22Rv1 (cell line): ENCODE measurements at regions not wholly inside any gene's neighbourhood (a gene's known extent, or its start where the extent isn't known, plus 50 kb on each side); places are given as distances from the start of the nearest gene placed in this dataset.
"Not testable (repeated sequence)": the region's sequence is repeated elsewhere in the genome, so short reads cannot be mapped to it uniquely, and the experiment has no call there.

Source experiments
- H3K27ac ChIP-seq: fragments of 450-650 bp; 2 replicates; pipeline ENCODE4 v1.5.1; 2017
- ZFX ChIP-seq: fragments of 450-650 bp; IDR thresholded peaks from 2 replicates; pipeline ENCODE4 v1.6.1; 2017; ENCODE audit warnings: antibody characterized with exemption, borderline replicate concordance
- TF ChIP-seq, protein P1 (sequence below): fragments of 450-650 bp; IDR thresholded peaks from 2 replicates; pipeline ENCODE4 v1.5.1; 2017; ENCODE audit warnings: mild to moderate bottlenecking

DNA sequence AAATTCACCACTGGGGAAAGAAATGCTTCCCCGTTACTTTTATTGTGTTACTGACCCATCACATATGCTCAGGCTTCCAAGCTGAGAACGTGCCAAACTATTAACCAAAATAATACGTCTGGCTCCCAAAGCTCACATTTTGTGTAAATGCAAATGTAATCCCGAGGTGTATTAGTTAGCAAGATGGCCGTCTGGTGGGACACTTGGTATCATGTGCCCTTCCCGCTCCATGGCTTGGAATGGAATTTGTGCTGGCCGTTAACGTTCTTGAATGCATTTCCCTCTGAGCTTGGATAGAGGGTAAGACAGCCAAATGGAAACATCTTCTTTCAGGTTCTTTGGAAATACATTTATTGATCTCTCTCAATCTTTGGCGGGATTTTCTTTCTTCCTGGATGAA lies 105.0 kb downstream of the MFAP3L start:
- TF ChIP-seq, protein P1, sequence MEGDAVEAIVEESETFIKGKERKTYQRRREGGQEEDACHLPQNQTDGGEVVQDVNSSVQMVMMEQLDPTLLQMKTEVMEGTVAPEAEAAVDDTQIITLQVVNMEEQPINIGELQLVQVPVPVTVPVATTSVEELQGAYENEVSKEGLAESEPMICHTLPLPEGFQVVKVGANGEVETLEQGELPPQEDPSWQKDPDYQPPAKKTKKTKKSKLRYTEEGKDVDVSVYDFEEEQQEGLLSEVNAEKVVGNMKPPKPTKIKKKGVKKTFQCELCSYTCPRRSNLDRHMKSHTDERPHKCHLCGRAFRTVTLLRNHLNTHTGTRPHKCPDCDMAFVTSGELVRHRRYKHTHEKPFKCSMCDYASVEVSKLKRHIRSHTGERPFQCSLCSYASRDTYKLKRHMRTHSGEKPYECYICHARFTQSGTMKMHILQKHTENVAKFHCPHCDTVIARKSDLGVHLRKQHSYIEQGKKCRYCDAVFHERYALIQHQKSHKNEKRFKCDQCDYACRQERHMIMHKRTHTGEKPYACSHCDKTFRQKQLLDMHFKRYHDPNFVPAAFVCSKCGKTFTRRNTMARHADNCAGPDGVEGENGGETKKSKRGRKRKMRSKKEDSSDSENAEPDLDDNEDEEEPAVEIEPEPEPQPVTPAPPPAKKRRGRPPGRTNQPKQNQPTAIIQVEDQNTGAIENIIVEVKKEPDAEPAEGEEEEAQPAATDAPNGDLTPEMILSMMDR, result no peak
- no peak for TF ChIP-seq ZFX

GRCh38 chr4:169919194-169920124 lies 106.7 kb downstream of the MFAP3L start:
- H3K27ac ChIP-seq, result not testable (repeated sequence)

More for the DNA sequence above, 105.0 kb downstream of the MFAP3L start:
- no peak overlapping the region for H3K27ac ChIP-seq

DNA sequence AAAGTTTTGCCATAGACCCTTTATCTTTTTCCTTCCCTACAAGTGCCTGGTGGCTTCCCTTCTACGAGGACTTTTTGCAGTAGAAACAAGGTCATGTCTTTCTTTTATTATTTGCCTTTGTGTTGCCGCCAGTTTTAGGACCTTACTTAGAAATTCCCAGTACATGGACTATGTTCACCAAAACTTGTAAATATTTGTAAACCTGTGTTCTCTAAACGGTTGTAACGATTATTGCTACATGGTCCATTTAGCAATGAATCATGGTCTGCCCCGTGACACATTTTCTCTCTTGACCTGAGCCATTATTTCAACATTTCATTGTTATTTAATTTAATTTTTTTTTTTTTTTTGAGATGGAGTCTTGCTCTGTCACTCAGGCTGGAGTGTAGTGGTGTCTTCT lies 110.7 kb downstream of the MFAP3L start:
- no peak for TF ChIP-seq ZFX
- TF ChIP-seq, protein P1, result no peak
- no peak overlapping the region for H3K27ac ChIP-seq

DNA sequence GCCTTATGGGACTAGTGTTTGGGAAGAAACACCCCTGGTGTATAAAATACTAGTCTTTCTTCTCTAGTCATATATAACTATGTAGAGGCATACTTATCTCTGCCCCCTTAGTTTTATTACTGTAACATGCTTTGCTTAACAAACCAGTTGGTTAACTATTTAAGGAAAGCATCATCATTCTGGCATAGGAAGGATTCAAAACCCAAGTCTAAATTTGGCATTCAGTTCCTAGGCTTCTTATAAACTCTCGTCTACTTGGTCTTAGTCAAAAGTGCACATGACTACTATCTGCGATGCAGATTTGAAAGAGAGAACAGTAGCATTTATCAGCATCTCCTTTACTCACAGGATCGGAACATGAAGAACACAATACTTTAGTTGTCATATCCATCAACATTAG lies 111.3 kb downstream of the MFAP3L start:
- H3K27ac ChIP-seq, result no peak overlapping the region
- TF ChIP-seq ZFX, result no peak
- TF ChIP-seq, protein P1, result no peak

DNA sequence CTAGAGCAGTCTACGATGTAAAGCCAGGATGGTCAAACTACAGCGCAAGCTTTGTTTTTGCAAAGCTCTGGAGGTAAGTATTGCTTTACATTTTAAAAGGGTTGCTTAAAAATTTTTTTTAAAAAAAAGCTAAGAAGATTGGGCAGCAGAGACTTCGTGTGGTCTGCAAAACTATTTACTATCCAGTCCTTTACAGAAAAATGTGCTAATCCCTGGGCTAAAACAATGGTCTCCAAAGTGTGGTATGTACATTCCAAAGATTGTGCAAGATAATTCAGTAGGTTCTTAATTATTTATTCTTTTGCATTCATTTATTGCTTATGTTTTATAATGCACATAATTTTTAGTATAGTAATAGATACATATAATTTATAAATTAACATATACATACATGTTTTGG lies 113.2 kb downstream of the MFAP3L start:
- no peak overlapping the region for H3K27ac ChIP-seq

DNA sequence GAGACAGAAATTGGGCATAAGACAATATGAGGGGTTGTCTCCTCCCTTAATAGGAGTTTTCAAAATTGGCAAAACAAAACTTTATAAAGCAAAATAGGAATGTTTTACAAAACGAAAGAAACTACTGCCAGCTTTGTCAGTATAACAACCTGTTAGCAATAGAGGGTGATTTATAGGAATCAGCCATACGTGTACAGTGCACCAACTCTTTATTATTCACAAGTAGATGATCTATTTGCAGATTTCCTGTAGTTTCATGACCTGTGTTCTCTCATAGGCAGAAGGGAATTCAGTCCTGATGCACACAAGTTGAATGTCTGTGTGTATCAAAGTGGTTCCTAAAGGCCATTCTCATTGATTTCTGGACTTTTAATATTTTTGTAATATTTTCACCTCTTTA lies 116.3 kb downstream of the MFAP3L start:
- TF ChIP-seq, protein P1, result no peak
- TF ChIP-seq ZFX, result no peak

More for the DNA sequence above, 113.2 kb downstream of the MFAP3L start:
- no peak for TF ChIP-seq ZFX
- TF ChIP-seq, protein P1, result no peak

GRCh38 chr4:169909479-169909878 lies 116.7 kb downstream of the MFAP3L start:
- no peak for TF ChIP-seq ZFX
- TF ChIP-seq, protein P1, result no peak
- H3K27ac ChIP-seq, result no peak overlapping the region

More for the DNA sequence above, 116.3 kb downstream of the MFAP3L start:
- no peak overlapping the region for H3K27ac ChIP-seq

GRCh38 chr4:169907705-169908104 lies 118.5 kb downstream of the MFAP3L start:
- no peak overlapping the region for H3K27ac ChIP-seq
- TF ChIP-seq, protein P1, result no peak
- no peak for TF ChIP-seq ZFX
